ENCODE measurements at regions not wholly inside any gene's neighbourhood (a gene's known extent, or its start where the extent isn't known, plus 50 kb on each side); places are given as distances from the start of the nearest gene placed in this dataset.
"Not testable (repeated sequence)": the region's sequence is repeated elsewhere in the genome, so short reads cannot be mapped to it uniquely, and the experiment has no call there.

GRCh38 chr10:64867501-64867962, 1346.3 kb downstream of the REEP3 start:
- no peak for DNase-seq (ENCODE audit: low read depth)

- no peak for DNase-seq (ENCODE audit: low read depth)
Measured at GRCh38 chr10:64873088-64873487, 1351.9 kb downstream of the REEP3 start.

GRCh38 chr10:64873959-64874358, 1352.8 kb downstream of the REEP3 start:
- no peak for DNase-seq (ENCODE audit: low read depth)

- DNase-seq (ENCODE audit: low read depth), result no peak
Measured at GRCh38 chr10:64880546-64880945, 1359.3 kb downstream of the REEP3 start.

- no peak for DNase-seq (ENCODE audit: low read depth)
Measured at GRCh38 chr10:64881257-64881656, 1360.1 kb downstream of the REEP3 start.

- DNase-seq (ENCODE audit: low read depth), result no peak
Measured at GRCh38 chr10:64896582-64896981, 1375.4 kb downstream of the REEP3 start.

GRCh38 chr10:64906311-64906710, 1385.1 kb downstream of the REEP3 start:
- DNase-seq (ENCODE audit: low read depth), result not testable (repeated sequence)

GRCh38 chr10:64924306-64924705, 1403.1 kb downstream of the REEP3 start:
- not testable (repeated sequence) for DNase-seq (ENCODE audit: low read depth)

- DNase-seq (ENCODE audit: low read depth), result no peak
Measured at GRCh38 chr10:64952042-64952441, 1430.8 kb downstream of the REEP3 start.

- no peak for DNase-seq (ENCODE audit: low read depth)
Measured at GRCh38 chr10:64956441-64956840, 1435.2 kb downstream of the REEP3 start.

DNA sequence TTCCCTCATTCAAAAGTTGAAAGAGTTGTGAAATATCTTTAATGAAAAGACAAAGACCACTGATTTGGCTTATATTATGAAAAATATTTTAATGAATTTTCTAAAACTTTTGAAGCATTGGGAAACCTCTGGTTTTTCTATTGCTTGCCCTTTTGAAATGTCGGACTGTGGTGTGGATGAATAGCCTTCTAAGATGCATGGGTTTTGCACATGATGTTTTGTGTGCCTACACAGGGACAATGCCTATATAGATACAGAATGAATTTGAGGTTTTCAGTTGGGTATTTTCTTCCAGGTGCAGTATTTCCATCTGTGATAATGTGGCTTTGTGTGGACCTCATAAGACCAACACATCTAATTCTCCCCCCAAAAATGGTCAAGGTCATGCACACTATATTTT, 1437.9 kb downstream of the REEP3 start:
- DNase-seq (ENCODE audit: low read depth), result no peak

GRCh38 chr10:64959883-64960282, 1438.7 kb downstream of the REEP3 start:
- no peak for DNase-seq (ENCODE audit: low read depth)

GRCh38 chr10:64973391-64973790, 1452.2 kb downstream of the REEP3 start:
- DNase-seq (ENCODE audit: low read depth), result no peak

DNA sequence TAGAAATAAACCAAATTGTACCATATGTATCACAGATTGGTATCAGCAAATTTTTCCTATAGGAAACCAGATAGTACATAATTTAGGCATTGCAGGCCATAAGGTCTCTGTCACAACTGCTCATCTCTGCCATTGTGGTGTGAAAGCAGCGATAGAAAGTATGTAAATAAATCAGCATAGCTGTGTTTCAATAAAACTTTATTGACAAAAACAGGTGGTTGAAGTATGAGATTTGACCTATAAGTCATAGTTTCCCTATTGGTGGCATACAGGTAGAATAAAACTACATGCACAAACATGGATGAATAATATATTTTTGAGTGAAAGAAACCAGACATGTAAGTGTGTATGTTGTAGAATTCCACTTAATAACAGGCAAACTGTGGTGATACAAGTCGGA, 1454.9 kb downstream of the REEP3 start:
- no peak for DNase-seq (ENCODE audit: low read depth)

GRCh38 chr10:64977915-64978314, 1456.7 kb downstream of the REEP3 start:
- DNase-seq (ENCODE audit: low read depth), result no peak

GRCh38 chr10:64996886-64997285, 1475.7 kb downstream of the REEP3 start:
- no peak for DNase-seq (ENCODE audit: low read depth)

- no peak for DNase-seq (ENCODE audit: low read depth)
Measured at GRCh38 chr10:65010845-65011244, 1489.6 kb downstream of the REEP3 start.

GRCh38 chr10:65017523-65017922, 1496.3 kb downstream of the REEP3 start:
- DNase-seq (ENCODE audit: low read depth), result no peak

DNA sequence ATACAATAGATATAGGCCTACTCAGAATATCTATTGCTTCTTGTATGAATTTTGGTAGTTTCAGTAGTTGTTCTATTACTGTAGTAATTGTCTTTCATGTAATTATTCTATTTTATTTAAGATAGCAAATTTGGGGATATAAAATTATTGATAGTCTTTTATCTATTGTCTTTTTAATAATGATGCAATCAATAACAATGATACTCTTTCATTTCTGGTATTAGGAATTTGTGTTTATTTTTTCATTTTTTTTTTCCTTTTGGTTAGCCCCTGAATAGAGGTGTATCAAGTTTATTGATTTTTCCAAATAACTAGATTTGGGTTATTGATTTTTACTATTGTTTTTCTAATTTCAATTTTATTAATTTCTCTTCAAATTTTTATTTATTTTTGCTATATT, 1503.7 kb downstream of the REEP3 start:
- no peak for DNase-seq (ENCODE audit: low read depth)

- DNase-seq (ENCODE audit: low read depth), result no peak
Measured at GRCh38 chr10:65030263-65030662, 1509.1 kb downstream of the REEP3 start.

GRCh38 chr10:65032867-65033769, 1511.9 kb downstream of the REEP3 start:
- no peak for DNase-seq (ENCODE audit: low read depth)

DNA sequence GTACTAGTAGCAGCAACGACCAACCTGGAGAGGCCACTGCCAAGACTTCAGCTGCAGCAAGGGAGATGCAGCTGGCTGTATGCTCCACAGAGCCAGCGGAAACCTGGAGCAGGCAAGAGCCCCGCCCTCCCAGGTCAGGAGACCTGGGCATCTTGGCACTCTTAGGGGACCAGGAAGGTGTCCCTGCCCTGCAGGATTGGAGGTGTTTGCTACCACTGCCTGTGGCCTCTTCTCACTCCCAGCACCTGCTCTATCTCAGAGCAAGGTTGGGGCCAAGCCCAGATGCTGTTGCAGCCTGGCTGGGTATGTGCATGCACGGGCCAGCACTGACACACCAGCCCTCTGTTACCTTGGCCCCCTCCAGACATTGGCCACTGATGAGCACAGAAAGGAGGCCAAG, 1512.8 kb downstream of the REEP3 start:
- DNase-seq (ENCODE audit: low read depth), result no peak

DNA sequence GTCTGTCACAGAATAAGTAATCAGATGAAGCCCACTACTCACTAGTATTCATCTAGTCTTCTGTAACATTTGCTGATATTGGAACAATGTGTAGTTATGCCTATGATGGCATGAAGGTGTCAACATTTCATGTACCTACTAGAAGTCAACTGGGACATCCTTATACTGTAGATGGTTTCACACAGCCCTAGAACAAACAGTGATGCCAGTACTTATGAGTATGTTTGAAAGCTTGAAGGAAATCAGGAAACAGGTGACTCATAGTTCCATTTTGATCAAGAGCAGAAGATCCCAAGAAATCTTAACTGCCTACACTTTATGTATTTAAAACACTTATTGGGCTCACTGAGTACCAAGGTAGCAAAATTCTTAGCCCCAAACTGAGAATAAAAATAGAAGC, 1519.6 kb downstream of the REEP3 start:
- DNase-seq (ENCODE audit: low read depth), result no peak

DNA sequence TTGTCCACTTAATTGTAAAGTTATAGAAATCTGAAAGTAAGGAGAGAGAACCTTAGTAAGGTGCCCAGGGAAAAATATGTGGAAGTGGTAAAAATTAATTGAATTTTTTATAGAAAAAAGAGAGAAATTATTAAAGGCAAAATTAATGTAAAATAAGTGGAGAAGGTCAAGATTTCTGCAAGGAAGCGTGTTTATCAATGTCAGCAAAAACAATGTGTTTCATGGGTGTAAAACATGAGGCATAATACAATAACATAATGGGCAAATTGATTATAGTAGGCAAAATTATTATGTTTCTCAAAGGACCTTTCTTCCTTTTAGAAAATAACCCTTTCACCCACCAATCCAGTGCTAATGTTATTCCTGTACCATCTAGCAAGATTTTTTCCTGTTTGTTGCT, 1520.1 kb downstream of the REEP3 start:
- no peak for DNase-seq (ENCODE audit: low read depth)

Measured in fibroblast of the conjunctiva (primary cell).